Prostate gland (tissue), 2 donors: ENCODE measurements at regions not wholly inside any gene's neighbourhood (a gene's known extent, or its start where the extent isn't known, plus 50 kb on each side); places are given as distances from the start of the nearest gene placed in this dataset.

Source experiments
- POLR2A ChIP-seq: fragments of 450-650 bp; IDR thresholded peaks from one replicate; pipeline ENCODE4 v1.6.1; 2016; ENCODE audit warnings: antibody characterized with exemption, mild to moderate bottlenecking
- TF ChIP-seq, protein P1 (sequence below), 4 experiments: fragments of 200-600 bp in 2 of 4; fragments of 450-650 bp in 2 of 4; sonication (generic) in 2 of 4; IDR thresholded peaks; 1 replicate in 3 of 4; 2 replicates in 1 of 4; pipeline ENCODE4 v1.5.1; 2016 to 2019; ENCODE audit warnings: antibody characterized with exemption in 4 of 4, mild to moderate bottlenecking in 2 of 4, moderate library complexity in 2 of 4

DNA sequence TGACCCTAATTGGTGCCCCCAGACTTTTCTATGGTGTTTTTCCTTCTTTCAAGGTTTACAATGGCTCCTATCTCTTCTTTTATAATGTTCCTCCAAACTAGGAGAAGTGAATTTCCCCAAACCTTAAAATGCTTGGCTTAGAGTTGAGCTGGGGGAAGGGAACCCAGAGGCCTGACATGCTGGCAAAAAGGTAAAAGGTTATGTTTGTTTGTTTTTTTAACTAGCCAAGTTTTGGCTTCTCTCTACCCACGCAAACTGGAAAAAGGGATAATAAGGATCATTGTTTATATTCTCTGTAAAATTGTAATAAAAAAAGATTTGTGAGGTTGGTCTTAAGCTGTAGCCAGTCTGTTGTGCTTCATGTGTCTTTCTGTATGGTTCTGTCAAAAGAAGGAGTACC, 477.0 kb downstream of the IPMK start:
- TF ChIP-seq, protein P1, sequence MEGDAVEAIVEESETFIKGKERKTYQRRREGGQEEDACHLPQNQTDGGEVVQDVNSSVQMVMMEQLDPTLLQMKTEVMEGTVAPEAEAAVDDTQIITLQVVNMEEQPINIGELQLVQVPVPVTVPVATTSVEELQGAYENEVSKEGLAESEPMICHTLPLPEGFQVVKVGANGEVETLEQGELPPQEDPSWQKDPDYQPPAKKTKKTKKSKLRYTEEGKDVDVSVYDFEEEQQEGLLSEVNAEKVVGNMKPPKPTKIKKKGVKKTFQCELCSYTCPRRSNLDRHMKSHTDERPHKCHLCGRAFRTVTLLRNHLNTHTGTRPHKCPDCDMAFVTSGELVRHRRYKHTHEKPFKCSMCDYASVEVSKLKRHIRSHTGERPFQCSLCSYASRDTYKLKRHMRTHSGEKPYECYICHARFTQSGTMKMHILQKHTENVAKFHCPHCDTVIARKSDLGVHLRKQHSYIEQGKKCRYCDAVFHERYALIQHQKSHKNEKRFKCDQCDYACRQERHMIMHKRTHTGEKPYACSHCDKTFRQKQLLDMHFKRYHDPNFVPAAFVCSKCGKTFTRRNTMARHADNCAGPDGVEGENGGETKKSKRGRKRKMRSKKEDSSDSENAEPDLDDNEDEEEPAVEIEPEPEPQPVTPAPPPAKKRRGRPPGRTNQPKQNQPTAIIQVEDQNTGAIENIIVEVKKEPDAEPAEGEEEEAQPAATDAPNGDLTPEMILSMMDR (IDR thresholded peaks at IDR 0.05) = no peak
- TF ChIP-seq POLR2A = no peak
